Panc1 (cell line): ENCODE measurements at regions not wholly inside any gene's neighbourhood (a gene's known extent, or its start where the extent isn't known, plus 50 kb on each side); places are given as distances from the start of the nearest gene placed in this dataset.

Experiments used
- ATAC-seq: fragments of 200-7000 bp; cut with Tn5 transposase; 2 replicates; pipeline ENCODE4 v1.9.1; 2020; ENCODE audit warnings: mild to moderate bottlenecking, moderate library complexity
- BruUV-seq: library from RNA; stranded (reverse); fragments of 400-500 nt; replicated peaks from 2 replicates; lab custom pipeline; 2021; lab: Mats Ljungman, UMichigan
- CTCF ChIA-PET: fragments of 300-600 bp; sonication (Branson Sonifier 250); formaldehyde crosslinking; loops from one replicate; lab custom pipeline; 2022; ENCODE audit warnings: antibody characterized with exemption; lab: Charles Lee
- POLR2A ChIA-PET: fragments of 300-600 bp; sonication (Branson Sonifier 250); formaldehyde crosslinking; loops from one replicate; lab custom pipeline; 2022; ENCODE audit warnings: antibody characterized with exemption; lab: Charles Lee
- DNase-seq: peaks from one replicate; pipeline ENCODE4 v3.0.0-alpha.2; 2010; ENCODE audit warnings: low read depth, low spot score
- H3K27ac ChIP-seq: 2 replicates; pipeline ENCODE4 v1.5.1; 2011; ENCODE audit warnings: mild to moderate bottlenecking, low read length, inconsistent platforms
- H3K27me3 ChIP-seq: fragments of 200-500 bp; sonication (Bioruptor generic); 2 replicates; pipeline ENCODE4 v1.6.0; 2014; ENCODE audit warnings: low read length, inconsistent platforms; ENCODE audit not compliant: control insufficient read depth, insufficient read depth
- H3K36me3 ChIP-seq: fragments of 200-500 bp; sonication (Bioruptor generic); 2 replicates; pipeline ENCODE4 v1.5.1; 2014; ENCODE audit warnings: inconsistent platforms, mild to moderate bottlenecking, low read length, moderate library complexity; ENCODE audit not compliant: control insufficient read depth, insufficient read depth
- H3K4me1 ChIP-seq: 2 replicates; pipeline ENCODE4 v1.5.1; 2011; ENCODE audit warnings: inconsistent platforms, mild to moderate bottlenecking, low read length, moderate library complexity; ENCODE audit not compliant: control insufficient read depth, insufficient read depth
- H3K4me3 ChIP-seq, 2 experiments: 2 replicates each; pipeline ENCODE4 v1.5.1; 2011 to 2012; ENCODE audit warnings: low read depth in 2 of 2, low read length in 2 of 2, mild to moderate bottlenecking in 2 of 2, inconsistent platforms in 1 of 2, moderate library complexity in 1 of 2
- H3K9me3 ChIP-seq: fragments of 200-500 bp; sonication (Bioruptor generic); 2 replicates; pipeline ENCODE4 v1.5.1; 2014; ENCODE audit warnings: low read depth, mild to moderate bottlenecking, inconsistent platforms, low read length, moderate library complexity; ENCODE audit not compliant: control insufficient read depth, insufficient read depth
- POLR2AphosphoS5 ChIP-seq: IDR thresholded peaks from 2 replicates; pipeline ENCODE4 v1.6.1; 2012; ENCODE audit warnings: mild to moderate bottlenecking, low read depth, low read length, moderate library complexity
- SIN3A ChIP-seq: IDR thresholded peaks from 2 replicates; pipeline ENCODE4 v1.6.1; 2012; ENCODE audit warnings: low read depth, mild to moderate bottlenecking, low read length, moderate library complexity, borderline replicate concordance; ENCODE audit not compliant: insufficient read depth
- TCF7L2 ChIP-seq: IDR thresholded peaks from 2 replicates; pipeline ENCODE4 v1.6.1; 2011; ENCODE audit warnings: mild to moderate bottlenecking, low read depth, low read length, inconsistent platforms
- in situ Hi-C: cut with HindIII; loops from 2 replicates; pipeline ENCODE4 v1.10.0; 2016; ENCODE audit warnings: low sequenced_read_pairs, low pct_unique_long_range_greater_than_20kb
- intact Hi-C: fragments of 100-400 bp; cut with micrococcal nuclease; formaldehyde crosslinking; loops from one replicate; pipeline ENCODE4 v1.10.0; 2022; ENCODE audit not compliant: unreplicated experiment
- TF ChIP-seq, protein P1 (sequence below): fragments of 450-650 bp; IDR thresholded peaks from 2 replicates; pipeline ENCODE4 v1.5.1; 2017; ENCODE audit warnings: mild to moderate bottlenecking
- TF ChIP-seq, protein P2 (sequence below), 2 experiments: IDR thresholded peaks; 2 replicates each; pipeline ENCODE4 v1.6.1; 2011 to 2012; ENCODE audit warnings: low read depth in 2 of 2, control low read depth in 1 of 2, low read length in 1 of 2, mild to moderate bottlenecking in 1 of 2, moderate library complexity in 1 of 2; ENCODE audit not compliant: insufficient read depth in 1 of 2

DNA sequence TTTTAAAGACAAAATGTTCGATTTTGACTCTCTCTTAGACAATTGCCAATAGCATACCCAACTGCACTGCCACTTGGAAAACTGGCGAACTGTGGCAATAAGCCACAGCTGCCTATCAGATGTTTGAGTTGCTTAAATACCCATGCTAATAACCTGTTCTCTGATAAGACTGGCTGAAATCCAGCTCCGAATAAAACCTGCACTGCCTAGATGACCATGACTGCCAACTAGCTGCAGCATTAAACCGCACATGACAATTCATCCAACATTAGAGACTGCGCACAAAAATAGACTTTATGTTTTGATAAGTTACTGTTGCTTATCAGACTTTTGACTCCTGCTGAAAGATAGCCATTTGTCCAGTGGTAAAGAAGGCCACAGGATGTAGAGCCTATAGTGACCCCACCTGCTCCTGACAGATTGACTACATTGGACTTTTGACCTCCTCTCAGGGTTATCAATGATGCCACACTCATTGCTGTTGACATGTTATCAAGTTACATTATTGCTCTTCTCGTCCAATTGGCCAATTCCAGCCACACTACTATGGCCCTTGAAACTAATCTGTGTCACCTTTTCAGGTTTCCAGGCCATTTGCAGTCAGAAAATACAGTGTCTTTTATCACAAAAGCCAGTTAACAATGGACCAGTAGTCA lies 299.0 kb downstream of the HGF start:
- H3K36me3 ChIP-seq: no peaks in the 10 kb centered on the region
- DNase-seq: no peak
- peak overlapping the region; percentile 49; the same call in 1 of the 2 replicates for H3K27ac ChIP-seq
- CTCF ChIA-PET: interaction anchor here (0.7 to 1.3 kb wide), 4 partner anchors 14 to 554 kb away, joined by 3 to 15 read pairs (median 4); partner anchors contain the start of gene SEMA3C
- TF ChIP-seq, protein P1, sequence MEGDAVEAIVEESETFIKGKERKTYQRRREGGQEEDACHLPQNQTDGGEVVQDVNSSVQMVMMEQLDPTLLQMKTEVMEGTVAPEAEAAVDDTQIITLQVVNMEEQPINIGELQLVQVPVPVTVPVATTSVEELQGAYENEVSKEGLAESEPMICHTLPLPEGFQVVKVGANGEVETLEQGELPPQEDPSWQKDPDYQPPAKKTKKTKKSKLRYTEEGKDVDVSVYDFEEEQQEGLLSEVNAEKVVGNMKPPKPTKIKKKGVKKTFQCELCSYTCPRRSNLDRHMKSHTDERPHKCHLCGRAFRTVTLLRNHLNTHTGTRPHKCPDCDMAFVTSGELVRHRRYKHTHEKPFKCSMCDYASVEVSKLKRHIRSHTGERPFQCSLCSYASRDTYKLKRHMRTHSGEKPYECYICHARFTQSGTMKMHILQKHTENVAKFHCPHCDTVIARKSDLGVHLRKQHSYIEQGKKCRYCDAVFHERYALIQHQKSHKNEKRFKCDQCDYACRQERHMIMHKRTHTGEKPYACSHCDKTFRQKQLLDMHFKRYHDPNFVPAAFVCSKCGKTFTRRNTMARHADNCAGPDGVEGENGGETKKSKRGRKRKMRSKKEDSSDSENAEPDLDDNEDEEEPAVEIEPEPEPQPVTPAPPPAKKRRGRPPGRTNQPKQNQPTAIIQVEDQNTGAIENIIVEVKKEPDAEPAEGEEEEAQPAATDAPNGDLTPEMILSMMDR: no peak
- TF ChIP-seq, protein P2, sequence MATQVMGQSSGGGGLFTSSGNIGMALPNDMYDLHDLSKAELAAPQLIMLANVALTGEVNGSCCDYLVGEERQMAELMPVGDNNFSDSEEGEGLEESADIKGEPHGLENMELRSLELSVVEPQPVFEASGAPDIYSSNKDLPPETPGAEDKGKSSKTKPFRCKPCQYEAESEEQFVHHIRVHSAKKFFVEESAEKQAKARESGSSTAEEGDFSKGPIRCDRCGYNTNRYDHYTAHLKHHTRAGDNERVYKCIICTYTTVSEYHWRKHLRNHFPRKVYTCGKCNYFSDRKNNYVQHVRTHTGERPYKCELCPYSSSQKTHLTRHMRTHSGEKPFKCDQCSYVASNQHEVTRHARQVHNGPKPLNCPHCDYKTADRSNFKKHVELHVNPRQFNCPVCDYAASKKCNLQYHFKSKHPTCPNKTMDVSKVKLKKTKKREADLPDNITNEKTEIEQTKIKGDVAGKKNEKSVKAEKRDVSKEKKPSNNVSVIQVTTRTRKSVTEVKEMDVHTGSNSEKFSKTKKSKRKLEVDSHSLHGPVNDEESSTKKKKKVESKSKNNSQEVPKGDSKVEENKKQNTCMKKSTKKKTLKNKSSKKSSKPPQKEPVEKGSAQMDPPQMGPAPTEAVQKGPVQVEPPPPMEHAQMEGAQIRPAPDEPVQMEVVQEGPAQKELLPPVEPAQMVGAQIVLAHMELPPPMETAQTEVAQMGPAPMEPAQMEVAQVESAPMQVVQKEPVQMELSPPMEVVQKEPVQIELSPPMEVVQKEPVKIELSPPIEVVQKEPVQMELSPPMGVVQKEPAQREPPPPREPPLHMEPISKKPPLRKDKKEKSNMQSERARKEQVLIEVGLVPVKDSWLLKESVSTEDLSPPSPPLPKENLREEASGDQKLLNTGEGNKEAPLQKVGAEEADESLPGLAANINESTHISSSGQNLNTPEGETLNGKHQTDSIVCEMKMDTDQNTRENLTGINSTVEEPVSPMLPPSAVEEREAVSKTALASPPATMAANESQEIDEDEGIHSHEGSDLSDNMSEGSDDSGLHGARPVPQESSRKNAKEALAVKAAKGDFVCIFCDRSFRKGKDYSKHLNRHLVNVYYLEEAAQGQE (IDR thresholded peaks at IDR 0.05; ENCODE audit: insufficient read depth in 1 of 2, low read depth in 2 of 2, low read length in 1 of 2): no peak
- TF ChIP-seq SIN3A: no peak
- no peak for TF ChIP-seq TCF7L2
- no peak for TF ChIP-seq POLR2AphosphoS5
- H3K9me3 ChIP-seq: no peaks in the 10 kb centered on the region
- POLR2A ChIA-PET: no interaction called here
- no peaks in the 10 kb centered on the region for H3K27me3 ChIP-seq
- ATAC-seq: no peak
- peaks cover 27% of the 10 kb centered on the region for H3K4me1 ChIP-seq
- in situ Hi-C loops: no loop called here
- intact Hi-C loops: loop anchor here (2.0 to 5.0 kb wide), 2 partner anchors 554 to 772 kb away; partner anchors contain the start of gene SEMA3C
- no TSS peak for BruUV-seq
- no peak overlapping the region for H3K4me3 ChIP-seq

DNA sequence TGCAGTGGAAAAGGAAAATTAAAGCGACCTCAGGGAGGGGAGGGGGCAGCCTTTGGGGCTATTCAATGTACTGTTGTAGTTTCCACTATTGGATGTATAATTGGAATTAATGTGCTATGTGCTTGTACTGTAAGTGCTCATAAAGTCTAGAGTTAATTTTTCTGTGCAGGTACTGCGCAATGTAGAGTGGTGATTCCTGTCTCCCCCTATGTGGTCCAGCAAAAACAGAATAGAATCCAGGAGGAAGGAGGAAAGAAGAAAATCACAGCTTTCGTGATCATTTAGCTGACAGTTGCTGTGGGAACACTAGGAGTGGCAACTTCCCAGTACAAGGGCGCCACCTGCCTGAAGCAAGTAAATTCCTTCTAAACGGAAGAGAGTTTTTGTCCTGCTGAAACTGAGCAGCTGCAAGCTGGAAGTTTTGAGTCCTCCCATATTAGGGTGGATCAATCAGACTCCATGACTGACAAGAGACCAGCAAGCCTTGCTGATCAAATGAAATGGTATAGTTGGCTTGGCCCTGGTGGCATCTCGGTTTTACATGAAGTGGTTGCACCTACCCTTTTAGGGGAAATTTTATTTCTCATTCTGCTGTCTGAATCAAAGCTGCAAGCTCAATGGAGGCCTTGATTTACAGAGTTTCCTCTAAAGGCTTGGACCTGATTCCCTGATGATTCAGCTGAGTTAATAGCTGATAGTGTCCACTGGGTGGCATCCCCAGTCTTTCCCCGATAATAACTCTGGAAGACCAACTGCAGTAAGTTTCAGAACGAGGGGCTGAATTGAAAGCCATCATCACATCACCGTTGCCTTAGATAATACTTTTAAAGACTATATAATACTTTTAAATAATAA lies 299.8 kb downstream of the HGF start:
- POLR2A ChIA-PET: interaction anchor here (0.9 kb wide), 1 partner anchor 551 kb away, joined by 6 read pairs; the partner anchor contains the start of gene SEMA3C
- Histone ChIP-seq H3K4me1 (peaks cover 27% of the 10 kb centered on the region), H3K36me3 (no peaks in the 10 kb centered on the region), H3K9me3 (no peaks in the 10 kb centered on the region), H3K27ac (peak overlapping the region; percentile 89), H3K27me3 (no peaks in the 10 kb centered on the region), H3K4me3 (no peak overlapping the region)
- CTCF ChIA-PET: interaction anchor here (0.6 to 1.3 kb wide), 7 partner anchors 13 to 1335 kb away, joined by 3 to 15 read pairs (median 4); partner anchors contain the start of gene SEMA3C
- ATAC-seq (peak; percentile 95), DNase-seq (no peak)
- no peak for TF ChIP-seq SIN3A
- TF ChIP-seq, protein P1: peak; percentile 85
- intact Hi-C loops (loop anchor here (2.0 to 10.0 kb wide), 3 partner anchors 553 to 1045 kb away; partner anchors contain the start of gene SEMA3C), in situ Hi-C loops (no loop called here)
- BruUV-seq: no TSS peak
